Endodermal cell (in vitro differentiated cells): ENCODE measurements at regions not wholly inside any gene's neighbourhood (a gene's known extent, or its start where the extent isn't known, plus 50 kb on each side); places are given as distances from the start of the nearest gene placed in this dataset.
A peak's percentile ranks its signal among the peaks of the same experiment; 100 is the strongest.

Source experiments
- DNase-seq: peaks from one replicate; pipeline ENCODE4 v3.0.0-alpha.2; 2017
- H3K27ac ChIP-seq: 2 replicates; pipeline ENCODE4 v1.5.1; 2013; ENCODE audit warnings: mild to moderate bottlenecking, low read depth, low read length, moderate library complexity
- H3K27me3 ChIP-seq: 2 replicates; pipeline ENCODE4 v1.6.1; 2013; ENCODE audit warnings: mild to moderate bottlenecking, low read length, moderate library complexity; ENCODE audit not compliant: insufficient read depth, control insufficient read depth, poor library complexity, severe bottlenecking
- H3K36me3 ChIP-seq: 2 replicates; pipeline ENCODE4 v1.7.0; 2013; ENCODE audit warnings: mild to moderate bottlenecking, low read length, moderate library complexity; ENCODE audit not compliant: control insufficient read depth, insufficient read depth
- H3K4me1 ChIP-seq: one replicate; pipeline ENCODE4 v1.7.0; 2013; ENCODE audit warnings: low read length; ENCODE audit not compliant: control insufficient read depth, insufficient read depth
- H3K4me3 ChIP-seq: 2 replicates; pipeline ENCODE4 v1.5.1; 2013; ENCODE audit warnings: mild to moderate bottlenecking, low read length, moderate library complexity
- H3K9ac ChIP-seq: 2 replicates; pipeline ENCODE4 v1.6.1; 2013; ENCODE audit warnings: mild to moderate bottlenecking, low read length, moderate library complexity; ENCODE audit not compliant: poor library complexity, severe bottlenecking; ENCODE audit errors: extremely low read depth
- H3K9me3 ChIP-seq: 2 replicates; pipeline ENCODE4 v1.6.1; 2013; ENCODE audit warnings: mild to moderate bottlenecking, low read length, moderate library complexity; ENCODE audit not compliant: control insufficient read depth
- H3K27ac Mint-ChIP-seq: 2 replicates; pipeline ENCODE4 v1.8.0; 2020; ENCODE audit warnings: mixed read lengths
- H3K27me3 Mint-ChIP-seq: 2 replicates; pipeline ENCODE4 v1.8.0; 2021; ENCODE audit warnings: mild to moderate bottlenecking, mixed read lengths; ENCODE audit not compliant: insufficient read depth
- H3K36me3 Mint-ChIP-seq: 2 replicates; pipeline ENCODE4 v1.8.0; 2020; ENCODE audit warnings: low read depth, mixed read lengths
- H3K4me1 Mint-ChIP-seq: 2 replicates; pipeline ENCODE4 v1.8.0; 2020; ENCODE audit warnings: mixed read lengths
- H3K4me3 Mint-ChIP-seq: 2 replicates; pipeline ENCODE4 v1.8.0; 2020; ENCODE audit warnings: mild to moderate bottlenecking, moderate library complexity, mixed read lengths
- H3K9me3 Mint-ChIP-seq: 2 replicates; pipeline ENCODE4 v1.8.0; 2020; ENCODE audit warnings: mild to moderate bottlenecking, mixed read lengths
- CTCF ChIP-seq: fragments of 200-600 bp; sonication (generic); conservative IDR thresholded peaks from 2 replicates; pipeline ENCODE4 v1.5.0; 2021; ENCODE audit warnings: antibody characterized with exemption, mild to moderate bottlenecking
- WGBS, 2 experiments: methylation state at CpG; one replicate each; pipeline versions ENCODE4 v1.1.5 to v1.1.7; 2013; ENCODE audit warnings: missing lambda C conversion rate in 2 of 2, mixed read lengths in 1 of 2; ENCODE audit not compliant: insufficient coverage in 1 of 2, insufficient read length in 1 of 2; 5-methylcytosine and 5-hydroxymethylcytosine counted together

DNA sequence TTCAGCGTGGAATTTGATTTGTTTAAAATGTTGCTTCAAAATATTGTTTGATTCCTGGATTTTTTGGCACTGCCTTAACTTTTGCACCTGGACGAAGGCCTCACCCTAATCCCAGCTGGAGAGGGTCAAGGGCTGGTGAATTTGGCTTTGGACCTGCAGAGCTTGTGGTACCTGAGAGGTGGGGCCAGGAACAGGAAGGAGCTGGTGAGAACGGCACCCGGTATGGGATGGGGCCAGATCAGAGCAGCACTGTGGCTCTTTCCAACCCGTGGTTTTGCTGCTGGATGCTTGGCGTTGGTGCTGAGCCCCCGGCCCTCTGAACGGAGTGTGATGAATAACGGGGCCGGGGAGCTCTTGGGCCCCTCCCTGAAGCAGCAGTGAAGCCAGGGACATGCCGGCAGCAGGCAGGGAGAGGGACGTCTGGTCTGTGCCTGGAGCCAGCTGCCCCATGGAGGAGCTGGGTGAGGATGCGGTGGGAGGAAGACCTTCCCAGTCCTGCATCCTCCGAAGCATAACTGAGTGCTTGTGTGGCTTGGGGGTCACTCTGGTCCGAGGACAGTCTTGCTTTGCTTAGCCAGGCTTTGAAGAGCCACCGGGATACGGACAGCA lies 275.4 kb downstream of the SEC14L1 start:
- no peak for TF ChIP-seq CTCF
- Mint-ChIP-seq H3K27ac (no peak overlapping the region), H3K27me3 (no peaks in the 10 kb centered on the region), H3K4me3 (no peak overlapping the region), H3K9me3 (no peaks in the 10 kb centered on the region), H3K4me1 (peaks cover 24% of the 10 kb centered on the region), H3K36me3 (peaks cover 5% of the 10 kb centered on the region)
- Histone ChIP-seq H3K9me3 (no peaks in the 10 kb centered on the region), H3K4me1 (peaks cover 22% of the 10 kb centered on the region), H3K9ac (no peak overlapping the region), H3K27ac (no peak overlapping the region), H3K36me3 (peaks cover 6% of the 10 kb centered on the region), H3K27me3 (no peaks in the 10 kb centered on the region), H3K4me3 (no peak overlapping the region)
- DNase-seq: no peak
- 86% methylated on average over 11 to 17 of the region's 17 CpGs for WGBS, 2 experiments

DNA sequence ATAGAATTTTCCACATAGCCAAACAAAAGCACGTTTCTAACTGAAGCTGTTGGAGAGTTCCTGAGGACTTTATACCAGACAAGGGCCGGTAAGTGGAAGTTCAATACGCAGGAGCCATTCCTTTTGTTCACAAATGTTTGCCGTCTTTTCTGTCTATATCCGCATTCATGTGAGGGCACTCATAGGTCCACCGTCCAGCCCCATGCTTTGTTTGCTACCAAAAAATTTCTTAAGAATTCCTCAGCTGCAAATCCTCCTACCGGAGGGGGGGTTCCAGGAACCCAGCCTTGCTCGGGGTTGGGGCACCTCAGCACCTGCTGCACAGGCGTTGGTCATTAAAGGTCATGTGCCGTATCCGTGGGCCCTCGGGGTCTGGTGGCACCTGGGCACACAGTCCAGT lies 276.8 kb downstream of the SEC14L1 start:
- no peaks in the 10 kb centered on the region for H3K9me3 Mint-ChIP-seq
- H3K4me3 Mint-ChIP-seq: no peak overlapping the region
- no peak overlapping the region for H3K9ac ChIP-seq
- no peak for TF ChIP-seq CTCF
- no peaks in the 10 kb centered on the region for H3K27me3 ChIP-seq
- no peak overlapping the region for H3K27ac Mint-ChIP-seq
- H3K9me3 ChIP-seq: no peaks in the 10 kb centered on the region
- H3K27ac ChIP-seq: no peak overlapping the region
- H3K4me1 ChIP-seq: peaks cover 34% of the 10 kb centered on the region
- H3K36me3 Mint-ChIP-seq: peaks cover 2% of the 10 kb centered on the region
- no peaks in the 10 kb centered on the region for H3K27me3 Mint-ChIP-seq
- no peak for DNase-seq
- H3K4me3 ChIP-seq: no peak overlapping the region
- peaks cover 34% of the 10 kb centered on the region for H3K4me1 Mint-ChIP-seq
- WGBS, 2 experiments: 93 to 95% methylated on average over 11 to 12 of the region's 12 CpGs
- H3K36me3 ChIP-seq: peaks cover 6% of the 10 kb centered on the region

- H3K9me3 Mint-ChIP-seq: no peaks in the 10 kb centered on the region
- no peaks in the 10 kb centered on the region for H3K9me3 ChIP-seq
- H3K27me3 ChIP-seq: no peaks in the 10 kb centered on the region
- H3K36me3 ChIP-seq: peaks cover 6% of the 10 kb centered on the region
- H3K27ac ChIP-seq: no peak overlapping the region
- H3K27me3 Mint-ChIP-seq: no peaks in the 10 kb centered on the region
- H3K27ac Mint-ChIP-seq: peak overlapping the region; percentile 66
- H3K4me3 ChIP-seq: no peak overlapping the region
- no peak for DNase-seq
- H3K36me3 Mint-ChIP-seq: no peaks in the 10 kb centered on the region
- peaks cover 35% of the 10 kb centered on the region for H3K4me1 ChIP-seq
- H3K4me3 Mint-ChIP-seq: no peak overlapping the region
- H3K9ac ChIP-seq: no peak overlapping the region
- WGBS, 2 experiments: 88 to 100% methylated on average over 7 to 12 of the region's 12 CpGs
- H3K4me1 Mint-ChIP-seq: peaks cover 40% of the 10 kb centered on the region
- TF ChIP-seq CTCF: no peak
Observed at GRCh38 chr17:77418609-77419008, 277.8 kb downstream of the SEC14L1 start.
